ENCODE measurements at regions not wholly inside any gene's neighbourhood (a gene's known extent, or its start where the extent isn't known, plus 50 kb on each side); places are given as distances from the start of the nearest gene placed in this dataset.

DNA sequence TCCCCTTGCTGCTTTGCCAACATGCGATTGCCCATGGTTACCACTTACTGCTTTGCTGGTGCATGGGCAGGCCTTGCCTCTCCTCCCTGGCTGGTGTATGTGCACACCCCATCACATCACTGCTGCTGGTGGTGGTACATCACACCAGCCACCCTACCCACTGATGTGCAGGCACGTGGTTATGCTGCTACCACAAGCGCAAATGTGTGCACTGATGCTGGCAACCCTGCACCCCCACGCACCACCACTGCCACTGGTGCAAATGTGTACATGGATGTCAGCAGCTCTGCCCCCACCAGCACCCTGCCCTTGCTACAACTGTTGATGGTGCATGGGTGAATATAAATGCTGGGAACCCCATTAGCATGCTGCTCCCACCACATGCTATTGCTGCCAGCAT, 261.7 kb downstream of the AEBP2 start:
- TF ChIP-seq, protein P1, sequence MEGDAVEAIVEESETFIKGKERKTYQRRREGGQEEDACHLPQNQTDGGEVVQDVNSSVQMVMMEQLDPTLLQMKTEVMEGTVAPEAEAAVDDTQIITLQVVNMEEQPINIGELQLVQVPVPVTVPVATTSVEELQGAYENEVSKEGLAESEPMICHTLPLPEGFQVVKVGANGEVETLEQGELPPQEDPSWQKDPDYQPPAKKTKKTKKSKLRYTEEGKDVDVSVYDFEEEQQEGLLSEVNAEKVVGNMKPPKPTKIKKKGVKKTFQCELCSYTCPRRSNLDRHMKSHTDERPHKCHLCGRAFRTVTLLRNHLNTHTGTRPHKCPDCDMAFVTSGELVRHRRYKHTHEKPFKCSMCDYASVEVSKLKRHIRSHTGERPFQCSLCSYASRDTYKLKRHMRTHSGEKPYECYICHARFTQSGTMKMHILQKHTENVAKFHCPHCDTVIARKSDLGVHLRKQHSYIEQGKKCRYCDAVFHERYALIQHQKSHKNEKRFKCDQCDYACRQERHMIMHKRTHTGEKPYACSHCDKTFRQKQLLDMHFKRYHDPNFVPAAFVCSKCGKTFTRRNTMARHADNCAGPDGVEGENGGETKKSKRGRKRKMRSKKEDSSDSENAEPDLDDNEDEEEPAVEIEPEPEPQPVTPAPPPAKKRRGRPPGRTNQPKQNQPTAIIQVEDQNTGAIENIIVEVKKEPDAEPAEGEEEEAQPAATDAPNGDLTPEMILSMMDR (IDR thresholded peaks at IDR 0.05) = no peak
- TF ChIP-seq POLR2AphosphoS5 (IDR thresholded peaks at IDR 0.05; ENCODE audit: insufficient read depth in 1 of 2, low read depth in 1 of 2) = no peak
- no peak for TF ChIP-seq POLR2A (IDR thresholded peaks at IDR 0.05)
